GM12874 (cell line): ENCODE measurements at regions not wholly inside any gene's neighbourhood (a gene's known extent, or its start where the extent isn't known, plus 50 kb on each side); places are given as distances from the start of the nearest gene placed in this dataset.

ENCODE experiments used
- CTCF ChIP-seq: IDR thresholded peaks from 2 replicates; pipeline ENCODE4 v1.5.1; 2011; ENCODE audit warnings: low read depth, mild to moderate bottlenecking, control low read depth, low read length, moderate library complexity; ENCODE audit not compliant: insufficient read depth

DNA sequence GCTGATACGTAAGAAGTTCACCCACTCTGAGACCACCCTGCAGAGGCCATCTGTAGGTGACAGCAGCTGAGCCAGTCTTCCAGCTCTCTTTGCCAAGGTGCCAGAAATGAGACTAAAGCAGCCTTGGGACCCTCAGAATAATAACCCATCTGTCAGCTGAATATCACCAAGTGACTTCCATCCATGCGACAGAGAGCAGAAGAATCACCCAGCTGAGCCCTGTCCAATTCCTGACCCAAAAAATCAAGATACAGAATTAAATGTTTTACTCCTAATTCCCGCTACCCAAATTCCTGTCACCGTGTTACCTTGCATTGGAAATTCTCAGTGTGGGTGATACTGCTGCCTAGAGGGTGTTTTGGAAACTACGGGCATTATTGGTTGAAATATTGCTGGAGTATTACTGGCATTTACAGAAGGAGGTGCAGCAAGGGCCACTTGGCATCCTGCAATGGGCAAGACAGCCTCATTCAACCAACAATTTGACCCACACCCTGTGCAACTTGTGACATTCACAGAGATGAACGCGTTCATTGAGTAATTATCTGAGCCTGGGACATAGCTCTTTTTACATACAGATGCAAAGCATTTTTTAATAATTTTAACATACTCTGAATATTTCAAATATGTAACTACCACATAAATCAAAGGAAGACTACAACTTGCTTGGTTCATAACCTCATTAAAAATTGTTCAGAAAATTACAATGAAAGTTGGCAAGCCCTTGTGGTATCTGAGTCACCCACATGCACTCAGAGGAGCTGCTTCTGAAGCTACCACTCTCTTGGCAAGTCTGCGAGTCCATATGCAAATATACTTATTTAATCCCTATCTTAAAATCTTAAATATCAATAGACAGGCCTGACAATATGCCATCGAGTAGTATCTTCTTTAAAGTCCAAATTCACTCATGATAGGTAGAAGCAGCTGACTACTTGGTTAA lies 126.6 kb downstream of the C16orf95 start:
- no peak for TF ChIP-seq CTCF

- no peak for TF ChIP-seq CTCF
These were observed 124.6 kb downstream of the C16orf95 start for GRCh38 chr16:87192452-87193073.

- TF ChIP-seq CTCF = no peak
These were observed 123.0 kb downstream of the C16orf95 start for GRCh38 chr16:87194172-87194571.

- no peak for TF ChIP-seq CTCF
These were observed 122.0 kb downstream of the C16orf95 start for GRCh38 chr16:87195161-87195560.

GRCh38 chr16:87196231-87196630 lies 121.0 kb downstream of the C16orf95 start:
- no peak for TF ChIP-seq CTCF

- no peak for TF ChIP-seq CTCF
These were observed 120.5 kb downstream of the C16orf95 start for GRCh38 chr16:87196661-87197060.

DNA sequence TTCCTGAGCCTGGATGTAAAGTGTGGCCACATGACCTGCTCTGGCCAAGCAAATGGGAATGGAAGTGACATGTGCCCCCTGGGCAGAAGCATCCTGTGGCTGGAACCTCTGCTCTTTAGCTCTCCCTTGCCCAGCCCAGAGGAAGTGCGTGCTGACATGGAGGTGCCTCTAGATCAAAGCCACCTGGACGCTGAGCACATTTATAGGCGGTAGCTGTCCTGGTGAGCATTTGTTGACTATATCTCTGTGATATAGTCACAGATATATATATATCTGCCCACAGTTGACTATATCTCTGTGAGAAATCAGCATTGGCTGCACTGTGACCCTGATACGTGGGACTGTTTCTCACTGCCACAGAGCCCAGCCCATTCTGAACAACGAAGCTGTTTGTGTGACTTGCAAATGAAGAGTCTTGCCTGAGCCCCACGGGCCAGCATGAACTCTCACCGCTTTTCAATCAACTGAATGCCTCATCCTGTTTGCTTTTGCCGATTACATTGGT lies 118.8 kb downstream of the C16orf95 start:
- no peak for TF ChIP-seq CTCF
